Epithelial cell of proximal tubule (primary cell): ENCODE measurements at regions not wholly inside any gene's neighbourhood (a gene's known extent, or its start where the extent isn't known, plus 50 kb on each side); places are given as distances from the start of the nearest gene placed in this dataset.

ENCODE experiments used
- DNase-seq: peaks from one replicate; pipeline ENCODE4 v3.0.0-alpha.2; 2011; ENCODE audit warnings: low read depth
- H3K4me3 ChIP-seq: 2 replicates; pipeline ENCODE4 v1.5.1; 2011; ENCODE audit warnings: low read depth, mild to moderate bottlenecking, low read length
- TF ChIP-seq, protein P1 (sequence below): conservative IDR thresholded peaks from 2 replicates; pipeline ENCODE4 v1.5.1; 2012; ENCODE audit warnings: low read depth, mild to moderate bottlenecking, low read length

- H3K4me3 ChIP-seq: no peak overlapping the region
- DNase-seq: no peak
- TF ChIP-seq, protein P1, sequence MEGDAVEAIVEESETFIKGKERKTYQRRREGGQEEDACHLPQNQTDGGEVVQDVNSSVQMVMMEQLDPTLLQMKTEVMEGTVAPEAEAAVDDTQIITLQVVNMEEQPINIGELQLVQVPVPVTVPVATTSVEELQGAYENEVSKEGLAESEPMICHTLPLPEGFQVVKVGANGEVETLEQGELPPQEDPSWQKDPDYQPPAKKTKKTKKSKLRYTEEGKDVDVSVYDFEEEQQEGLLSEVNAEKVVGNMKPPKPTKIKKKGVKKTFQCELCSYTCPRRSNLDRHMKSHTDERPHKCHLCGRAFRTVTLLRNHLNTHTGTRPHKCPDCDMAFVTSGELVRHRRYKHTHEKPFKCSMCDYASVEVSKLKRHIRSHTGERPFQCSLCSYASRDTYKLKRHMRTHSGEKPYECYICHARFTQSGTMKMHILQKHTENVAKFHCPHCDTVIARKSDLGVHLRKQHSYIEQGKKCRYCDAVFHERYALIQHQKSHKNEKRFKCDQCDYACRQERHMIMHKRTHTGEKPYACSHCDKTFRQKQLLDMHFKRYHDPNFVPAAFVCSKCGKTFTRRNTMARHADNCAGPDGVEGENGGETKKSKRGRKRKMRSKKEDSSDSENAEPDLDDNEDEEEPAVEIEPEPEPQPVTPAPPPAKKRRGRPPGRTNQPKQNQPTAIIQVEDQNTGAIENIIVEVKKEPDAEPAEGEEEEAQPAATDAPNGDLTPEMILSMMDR: no peak
Measured at GRCh38 chr2:191738003-191738402, 60.1 kb downstream of the NABP1 start.

GRCh38 chr2:191738667-191739066 lies 60.7 kb downstream of the NABP1 start:
- H3K4me3 ChIP-seq: no peak overlapping the region
- TF ChIP-seq, protein P1: no peak
- DNase-seq: no peak

DNA sequence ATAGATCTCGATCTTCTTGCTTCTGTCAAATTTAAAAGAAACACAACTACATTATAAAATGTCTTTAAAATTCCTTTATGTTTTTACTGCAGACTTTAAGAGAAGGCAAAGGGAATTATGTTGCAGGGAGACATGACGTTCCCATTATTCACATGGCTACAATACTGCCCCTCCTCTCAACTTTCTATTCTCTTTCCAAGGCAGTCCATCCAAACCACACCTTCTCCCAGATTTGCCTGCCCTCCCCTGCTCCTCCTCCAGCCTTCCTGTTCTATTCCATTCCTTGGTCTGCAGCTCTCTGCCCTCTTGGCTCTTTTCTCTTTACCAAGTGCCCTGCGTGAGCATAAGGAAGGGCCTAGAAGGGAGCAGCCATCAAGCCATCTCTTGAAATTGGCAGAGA lies 61.3 kb downstream of the NABP1 start:
- TF ChIP-seq, protein P1: no peak

DNA sequence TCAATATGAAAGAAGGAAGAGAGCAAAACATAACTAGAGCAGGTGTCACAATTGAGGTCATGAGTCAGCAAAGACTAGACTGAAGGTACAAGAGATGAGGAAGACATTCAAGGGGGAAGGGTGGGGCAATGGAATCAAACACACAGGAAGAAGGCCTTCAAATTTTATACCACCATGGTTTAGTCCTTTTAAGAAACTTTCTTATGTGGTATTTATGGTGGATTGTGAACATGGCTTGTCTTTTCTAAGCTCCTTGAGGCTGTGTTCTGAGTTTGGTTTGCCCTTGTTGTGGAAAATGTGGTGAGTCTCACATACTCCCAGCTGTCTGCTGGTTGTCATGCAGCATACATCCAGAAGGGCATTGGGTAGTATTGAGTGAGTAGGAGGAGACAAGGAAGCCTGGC lies 62.1 kb downstream of the NABP1 start:
- H3K4me3 ChIP-seq: no peak overlapping the region
- TF ChIP-seq, protein P1: no peak
- no peak for DNase-seq

More for the DNA sequence above, 61.3 kb downstream of the NABP1 start:
- no peak for DNase-seq
- no peak overlapping the region for H3K4me3 ChIP-seq

DNA sequence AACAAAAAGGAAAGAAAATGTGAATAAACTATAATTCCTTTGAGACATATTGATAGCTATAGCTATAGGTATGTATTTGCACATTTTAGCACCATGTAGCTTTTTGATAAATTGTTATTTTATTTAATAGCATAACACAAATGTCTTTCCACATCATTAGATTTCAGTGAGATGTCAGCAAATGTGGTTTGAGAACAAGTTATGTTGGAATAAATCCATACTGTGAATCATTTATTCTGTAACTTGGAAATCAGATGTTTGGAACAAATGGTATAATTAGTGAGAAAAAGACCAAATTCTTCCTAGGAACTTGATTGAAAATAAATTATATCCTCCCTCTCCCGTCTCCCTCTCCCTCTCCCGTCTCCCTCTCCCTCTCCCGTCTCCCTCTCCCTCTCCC lies 62.8 kb downstream of the NABP1 start:
- H3K4me3 ChIP-seq: no peak overlapping the region
- TF ChIP-seq, protein P1: no peak
- DNase-seq: no peak

- TF ChIP-seq, protein P1: no peak
- H3K4me3 ChIP-seq: no peak overlapping the region
- DNase-seq: no peak
Measured at GRCh38 chr2:191746346-191747169, 68.6 kb downstream of the NABP1 start.

GRCh38 chr2:191747170-191747530 lies 69.2 kb downstream of the NABP1 start:
- H3K4me3 ChIP-seq: no peak overlapping the region
- no peak for DNase-seq
- TF ChIP-seq, protein P1: no peak
